Inflammatory macrophage treated with lipopolysaccharide for 1 hour (primary cell): ENCODE measurements at regions not wholly inside any gene's neighbourhood (a gene's known extent, or its start where the extent isn't known, plus 50 kb on each side); places are given as distances from the start of the nearest gene placed in this dataset.

Source experiments
- DNase-seq, 2 donors: peaks; one replicate each; pipeline ENCODE4 v3.0.0-alpha.2; 2020 to 2022

DNA sequence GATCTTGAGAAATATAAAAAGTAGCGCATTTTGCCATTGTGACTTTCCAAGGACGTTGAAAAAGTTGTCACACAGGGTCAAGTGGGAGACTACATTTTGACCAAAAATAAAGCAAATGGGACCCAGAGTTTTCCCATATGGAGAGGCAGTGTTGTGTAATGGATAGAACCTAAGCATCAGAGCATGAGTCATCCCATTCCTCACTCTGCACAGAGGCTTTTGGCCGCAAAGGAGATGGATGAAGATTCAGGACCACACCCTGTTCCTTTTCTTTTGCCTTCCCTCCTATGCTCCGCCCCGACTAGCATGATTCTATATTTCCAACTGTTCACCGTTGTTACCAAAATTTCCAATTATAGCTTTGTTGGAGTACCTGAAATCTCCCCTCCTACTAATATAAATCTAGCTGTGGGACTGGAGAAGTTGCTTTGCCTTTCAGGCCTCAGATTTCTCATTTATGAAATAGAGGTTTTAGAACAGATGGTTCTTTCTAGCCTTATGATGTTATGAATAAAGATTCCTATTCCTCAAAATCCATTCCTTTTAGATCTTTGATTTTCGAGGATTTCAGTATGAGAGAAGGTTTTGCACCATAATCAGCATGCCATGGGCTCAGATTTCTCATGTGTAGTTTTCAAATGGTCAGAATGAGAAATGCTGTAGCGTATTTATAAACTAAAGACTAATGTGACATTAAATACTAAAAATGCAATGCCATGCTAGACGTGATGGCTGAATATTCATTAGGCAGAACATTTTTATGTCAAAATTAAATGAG, 921.9 kb upstream of the TENM4 start:
- no peak for DNase-seq

DNA sequence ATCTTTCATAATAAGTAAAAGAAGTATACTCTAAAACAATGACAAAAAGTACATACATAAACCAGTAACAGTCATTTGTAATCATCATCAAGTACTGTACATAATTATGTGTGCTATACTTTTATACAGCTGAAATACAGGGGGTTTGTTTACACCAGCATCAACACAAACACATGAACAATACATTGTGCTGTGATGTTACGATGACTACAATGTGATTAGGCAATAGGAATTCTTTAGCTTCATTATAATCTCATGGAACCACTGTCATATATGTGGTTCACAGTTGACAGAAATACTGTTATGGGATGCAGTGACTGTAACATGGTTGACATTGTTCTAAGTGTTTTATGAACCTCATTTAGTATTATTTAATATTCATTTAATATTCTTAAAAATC, 914.4 kb upstream of the TENM4 start:
- DNase-seq = no peak

GRCh38 chr11:80350541-80350940, 909.7 kb upstream of the TENM4 start:
- no peak for DNase-seq

- DNase-seq = no peak
Observed at GRCh38 chr11:80349997-80350396, 909.2 kb upstream of the TENM4 start.

- DNase-seq = no peak
Observed at GRCh38 chr11:80346353-80347059, 905.7 kb upstream of the TENM4 start.

- DNase-seq = no peak
Observed at GRCh38 chr11:80343436-80343835, 902.6 kb upstream of the TENM4 start.

- no peak for DNase-seq
Observed at GRCh38 chr11:80338231-80338630, 897.4 kb upstream of the TENM4 start.

DNA sequence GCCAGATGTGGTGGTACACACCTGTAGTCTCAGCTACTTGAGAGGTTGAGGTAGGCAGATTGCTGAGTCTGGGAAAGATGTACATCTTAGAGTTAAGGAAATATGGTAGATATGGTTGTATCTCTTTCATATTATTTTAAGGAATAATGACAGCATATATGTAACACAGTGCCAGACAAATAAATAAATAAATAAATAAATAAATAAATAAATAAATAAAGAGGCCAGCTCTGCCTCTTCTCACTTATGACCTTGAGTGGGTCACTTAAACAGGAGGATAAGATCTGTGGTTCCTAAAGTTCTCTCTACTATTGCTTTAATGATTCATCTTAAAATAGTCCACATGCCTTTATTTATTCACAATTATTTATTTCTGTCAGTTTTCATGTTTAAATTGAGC, 890.9 kb upstream of the TENM4 start:
- DNase-seq = no peak

DNA sequence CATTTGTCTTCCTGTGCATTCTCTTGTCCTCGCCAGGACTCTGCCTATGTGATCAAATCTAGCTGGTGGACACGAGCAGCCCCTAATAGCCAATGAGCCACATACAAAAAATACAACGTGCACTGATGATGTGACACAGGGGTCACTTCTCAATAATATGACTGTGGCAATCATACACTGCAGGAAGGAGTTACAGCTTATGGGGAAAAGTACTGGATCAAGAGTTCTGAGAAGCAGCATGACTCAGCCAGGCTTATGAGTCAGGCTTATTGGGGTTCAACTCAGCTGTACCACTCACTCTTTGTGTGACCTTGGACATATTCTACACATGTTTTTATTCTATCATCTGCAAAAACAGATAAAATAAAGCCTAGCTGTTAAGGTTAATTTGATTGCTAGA, 889.4 kb upstream of the TENM4 start:
- DNase-seq = no peak

DNA sequence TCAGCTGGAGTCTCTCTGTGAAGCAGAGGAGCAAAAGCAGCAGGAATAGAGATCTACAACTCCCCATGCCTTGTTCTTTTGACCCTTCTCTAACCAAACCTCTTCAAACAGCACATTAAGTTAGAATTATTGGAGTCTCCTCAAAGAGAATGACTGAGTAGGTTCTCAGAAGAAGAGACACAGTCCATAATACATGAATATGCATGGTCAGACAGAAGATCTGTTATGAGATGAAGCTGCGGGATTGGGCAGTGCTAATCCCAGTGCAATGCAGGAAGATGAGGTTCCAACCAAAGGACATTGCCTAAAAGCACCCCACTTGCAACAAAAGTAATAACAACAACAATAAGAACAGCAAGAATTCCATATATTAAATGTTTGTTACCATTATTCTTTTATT, 887.9 kb upstream of the TENM4 start:
- DNase-seq = no peak

GRCh38 chr11:80327956-80328614, 887.3 kb upstream of the TENM4 start:
- DNase-seq = no peak

- no peak for DNase-seq
Observed at GRCh38 chr11:80321786-80322185, 881.0 kb upstream of the TENM4 start.

- no peak for DNase-seq
Observed at GRCh38 chr11:80320765-80321164, 879.9 kb upstream of the TENM4 start.

GRCh38 chr11:80320226-80320625, 879.4 kb upstream of the TENM4 start:
- DNase-seq = no peak

- DNase-seq = no peak
Observed at GRCh38 chr11:80317612-80318011, 876.8 kb upstream of the TENM4 start.

DNA sequence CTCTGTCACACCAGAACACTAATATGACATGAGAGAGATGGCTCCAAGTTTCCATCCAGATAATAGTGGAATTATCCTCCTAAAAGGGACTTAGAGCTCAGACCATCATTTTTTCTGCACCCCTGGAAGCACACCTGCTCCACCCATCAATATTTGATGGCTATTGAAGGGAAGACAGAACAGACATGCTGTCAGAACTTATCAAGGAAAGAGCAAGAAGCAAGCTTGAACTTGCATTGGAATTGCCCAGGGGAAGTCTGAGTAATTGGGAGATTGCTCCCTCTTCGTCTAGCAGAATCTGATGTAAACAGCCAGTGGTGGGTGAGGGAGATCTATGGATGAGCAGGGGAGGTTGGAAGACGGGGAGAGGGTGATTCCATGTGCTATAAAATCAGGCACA, 874.4 kb upstream of the TENM4 start:
- no peak for DNase-seq

- no peak for DNase-seq
Observed at GRCh38 chr11:80309301-80309700, 868.5 kb upstream of the TENM4 start.

DNA sequence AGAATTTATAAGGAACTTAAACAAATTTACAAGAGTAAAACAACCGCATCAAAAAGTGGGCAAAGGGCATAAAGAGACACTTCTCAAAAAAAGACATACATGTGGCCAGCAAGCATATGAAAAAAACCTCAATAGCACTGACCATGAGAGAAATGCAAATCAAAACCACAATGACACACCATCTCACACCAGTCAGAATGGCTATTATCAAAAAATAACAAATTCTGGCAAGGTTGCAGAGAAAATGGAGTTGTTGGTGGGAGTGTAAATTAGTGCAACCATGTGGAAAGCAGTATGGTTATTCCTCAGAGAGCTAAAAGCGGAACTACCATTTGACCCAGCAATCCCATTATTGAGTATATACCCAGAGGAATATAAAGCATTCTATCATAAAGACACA, 866.8 kb upstream of the TENM4 start:
- no peak for DNase-seq

GRCh38 chr11:80297858-80298632, 857.2 kb upstream of the TENM4 start:
- no peak for DNase-seq

DNA sequence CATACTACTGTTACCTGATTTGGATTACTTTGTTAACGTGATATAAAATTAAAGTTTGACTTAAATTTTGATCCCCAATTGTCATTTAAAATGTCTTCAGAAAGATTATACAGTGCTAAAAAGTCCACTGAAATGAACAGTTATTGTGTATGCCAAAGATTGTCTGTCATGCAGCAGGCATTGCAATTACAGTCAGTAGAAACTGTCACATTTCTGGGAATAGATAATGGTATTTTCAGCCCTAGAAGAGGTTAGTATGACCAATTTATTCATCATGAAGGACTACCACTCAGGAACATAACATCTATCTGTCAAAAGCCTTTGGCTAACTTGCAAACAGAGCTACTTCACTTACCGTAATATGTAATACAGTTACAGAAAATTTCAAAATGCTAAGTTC, 852.5 kb upstream of the TENM4 start:
- DNase-seq = no peak

GRCh38 chr11:80284946-80285785, 844.3 kb upstream of the TENM4 start:
- no peak for DNase-seq

DNA sequence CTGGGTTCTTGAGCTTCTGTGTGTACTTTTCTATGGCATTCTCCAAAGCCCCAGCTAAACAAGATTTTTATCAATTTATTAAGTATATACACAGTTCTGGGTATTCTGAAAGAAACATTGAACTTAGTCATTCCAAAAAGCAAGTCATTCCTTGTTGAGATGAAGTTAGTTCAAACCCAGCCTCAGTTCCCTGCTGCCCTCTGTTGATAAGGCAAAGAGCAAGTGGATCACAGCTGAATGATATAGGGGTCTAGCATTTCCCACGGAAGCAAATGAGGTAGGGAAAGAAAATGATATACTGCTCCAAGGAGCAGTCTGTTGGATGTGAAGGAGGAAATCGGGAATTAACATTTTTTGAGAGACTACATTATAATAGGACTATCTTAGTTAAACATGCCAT, 841.8 kb upstream of the TENM4 start:
- no peak for DNase-seq
